Stimulated activated CD8-positive, alpha-beta memory T cell treated with anti-CD3 and anti-CD28 coated beads, Interleukin-12 subunit alpha, Interleukin-12 subunit beta, amount 100 ng/mL, for 1 hour (primary cell): ENCODE measurements at regions not wholly inside any gene's neighbourhood (a gene's known extent, or its start where the extent isn't known, plus 50 kb on each side); places are given as distances from the start of the nearest gene placed in this dataset.

Source experiments
- DNase-seq: peaks from one replicate; pipeline ENCODE4 v3.0.0-alpha.2; 2020; ENCODE audit warnings: low read depth

GRCh38 chr13:106036870-106037269 is 498.6 kb downstream of the EFNB2 start:
- no peak for DNase-seq

- DNase-seq = no peak
These were observed 501.3 kb downstream of the EFNB2 start for GRCh38 chr13:106034201-106034600.

DNA sequence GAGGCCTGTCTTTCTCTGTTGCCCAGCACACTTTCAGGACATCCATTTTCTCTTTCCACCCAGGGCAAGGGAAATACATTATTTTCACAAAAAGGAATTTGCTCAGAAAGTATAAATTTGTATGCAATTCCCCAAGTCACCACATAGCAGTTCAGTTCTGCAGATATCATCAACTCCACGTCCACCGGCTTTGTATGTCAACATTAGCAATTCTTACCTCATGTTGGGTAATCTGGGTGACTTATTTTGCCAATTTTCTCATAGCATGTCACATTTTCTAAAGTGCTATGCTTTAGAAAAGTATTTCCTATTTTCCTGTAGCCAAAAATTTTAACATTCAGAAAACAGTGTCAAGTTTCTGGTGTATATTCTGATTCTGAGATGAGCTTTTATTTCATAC is 501.8 kb downstream of the EFNB2 start:
- DNase-seq = no peak

DNA sequence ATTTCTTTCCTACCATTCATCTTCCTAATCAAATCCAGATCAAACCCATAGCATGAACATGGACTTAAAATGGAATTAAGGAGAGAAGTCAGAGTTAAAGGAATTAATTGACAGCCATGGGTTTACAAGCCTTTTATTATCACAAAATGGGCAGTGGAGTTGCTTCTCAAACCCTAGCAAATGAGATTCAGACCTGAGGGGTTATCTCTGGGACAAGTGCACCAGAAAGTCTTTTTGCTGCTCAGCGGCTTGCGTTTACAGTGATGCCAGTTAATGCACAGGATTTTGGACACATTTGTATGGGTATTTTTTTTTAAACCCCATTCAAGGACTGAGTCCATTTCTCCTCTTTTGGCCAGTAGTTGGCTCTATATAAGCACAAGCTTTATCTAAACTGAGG is 503.0 kb downstream of the EFNB2 start:
- DNase-seq = no peak

DNA sequence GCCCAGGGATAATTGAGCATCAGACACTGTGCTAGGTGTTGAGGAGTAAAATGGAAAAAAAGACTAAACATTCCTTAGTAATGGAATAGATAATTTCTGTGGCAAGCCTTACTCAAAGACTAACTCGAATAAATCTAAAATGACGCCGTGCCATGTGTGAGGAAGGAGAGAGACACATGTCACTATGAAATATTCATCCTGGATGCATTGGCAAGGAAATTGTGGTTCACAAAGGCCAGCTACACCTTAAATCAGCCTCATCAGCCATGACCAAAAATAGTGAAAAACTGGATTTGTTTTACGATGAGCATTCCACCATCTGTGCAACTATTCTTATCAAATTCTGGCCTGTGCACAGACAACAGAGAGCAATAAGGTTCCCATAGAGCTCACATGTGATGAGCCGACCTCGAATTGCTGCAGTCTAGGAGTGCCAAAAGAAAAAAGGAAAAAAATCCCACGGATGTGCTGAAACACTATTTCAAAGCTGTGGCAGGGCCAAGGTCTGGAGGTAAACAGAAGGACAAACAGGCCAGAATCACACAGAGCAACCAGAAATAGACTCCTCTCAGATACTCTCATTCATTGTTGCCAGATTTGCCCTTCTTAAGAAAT is 505.7 kb downstream of the EFNB2 start:
- no peak for DNase-seq

DNA sequence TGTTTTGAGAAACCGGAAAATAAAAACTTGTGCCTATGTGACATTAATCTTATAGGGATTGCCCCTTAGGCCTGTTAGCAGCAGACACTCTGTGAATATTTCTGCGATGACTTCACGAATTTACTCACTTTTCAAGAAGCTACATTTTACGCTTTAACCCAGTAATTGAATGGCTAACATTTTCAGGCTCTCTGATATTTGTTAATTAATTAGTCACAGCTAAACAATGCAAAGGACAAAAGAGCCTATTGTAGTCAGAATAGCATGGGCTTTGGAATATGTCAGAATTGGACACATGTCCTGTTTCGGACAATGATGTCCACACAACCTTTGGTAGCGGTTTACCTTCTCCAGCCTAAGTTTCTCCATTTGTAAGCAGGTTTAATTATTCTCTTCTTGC is 506.6 kb downstream of the EFNB2 start:
- DNase-seq = no peak

DNA sequence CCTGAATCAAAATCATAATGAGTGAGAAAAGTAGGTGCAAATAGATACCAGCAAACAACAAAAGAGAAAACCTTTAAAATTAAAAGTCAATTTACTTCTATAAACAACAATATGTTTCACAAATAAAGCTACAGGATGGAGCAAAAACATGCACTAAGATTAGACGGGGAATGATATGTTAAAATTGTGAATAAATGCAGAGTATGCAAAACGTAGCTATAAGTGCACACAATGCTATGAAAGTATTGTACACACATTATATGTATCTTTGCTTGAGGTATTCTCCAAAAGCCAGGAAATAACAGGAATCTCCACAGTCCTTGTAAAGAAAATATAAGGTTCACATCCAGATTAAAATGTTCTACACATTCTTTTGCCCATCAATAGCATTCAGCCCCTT is 523.9 kb downstream of the EFNB2 start:
- no peak for DNase-seq

DNA sequence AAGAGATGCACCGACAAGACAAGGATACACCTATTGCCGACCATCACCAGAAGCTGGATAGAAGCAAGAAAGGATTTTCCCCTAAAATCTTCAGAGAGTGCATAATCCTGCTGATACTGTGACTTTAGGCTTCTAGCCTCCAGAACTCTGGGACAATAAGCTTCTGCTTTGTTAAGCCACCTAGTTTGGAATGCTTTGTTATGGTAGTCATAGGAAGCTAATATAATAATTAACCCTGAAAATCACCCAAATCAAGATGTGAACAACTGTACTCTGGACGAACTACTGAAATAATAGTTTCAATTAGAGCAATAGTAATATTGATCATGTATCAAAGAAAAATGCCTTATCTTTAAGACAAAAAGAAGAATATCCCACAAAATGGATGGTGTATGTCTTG is 524.6 kb downstream of the EFNB2 start:
- DNase-seq = no peak

GRCh38 chr13:106008540-106008939 is 526.9 kb downstream of the EFNB2 start:
- DNase-seq = no peak

- no peak for DNase-seq
These were observed 528.3 kb downstream of the EFNB2 start for GRCh38 chr13:106007156-106007555.

DNA sequence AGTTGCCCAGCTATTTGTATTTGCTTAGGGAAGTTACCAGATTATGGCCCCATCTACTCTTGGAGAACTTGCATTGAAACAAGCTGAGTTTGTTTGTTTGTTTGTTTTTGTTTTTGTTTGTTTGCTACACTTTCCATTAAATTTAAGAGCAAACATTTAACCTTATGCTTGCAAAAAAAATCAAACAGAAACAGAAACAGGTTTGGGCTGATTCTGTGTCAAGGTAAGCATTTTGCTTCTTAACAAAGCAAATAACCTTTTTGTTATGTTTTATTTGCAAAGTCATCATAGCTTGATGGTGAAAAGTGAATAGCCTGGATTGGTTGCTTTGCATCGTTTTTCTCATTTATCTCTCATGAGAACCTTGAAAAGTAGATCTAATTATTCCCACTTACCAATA is 531.8 kb downstream of the EFNB2 start:
- DNase-seq = no peak

- DNase-seq = no peak
These were observed 534.0 kb downstream of the EFNB2 start for GRCh38 chr13:106001443-106001842.

DNA sequence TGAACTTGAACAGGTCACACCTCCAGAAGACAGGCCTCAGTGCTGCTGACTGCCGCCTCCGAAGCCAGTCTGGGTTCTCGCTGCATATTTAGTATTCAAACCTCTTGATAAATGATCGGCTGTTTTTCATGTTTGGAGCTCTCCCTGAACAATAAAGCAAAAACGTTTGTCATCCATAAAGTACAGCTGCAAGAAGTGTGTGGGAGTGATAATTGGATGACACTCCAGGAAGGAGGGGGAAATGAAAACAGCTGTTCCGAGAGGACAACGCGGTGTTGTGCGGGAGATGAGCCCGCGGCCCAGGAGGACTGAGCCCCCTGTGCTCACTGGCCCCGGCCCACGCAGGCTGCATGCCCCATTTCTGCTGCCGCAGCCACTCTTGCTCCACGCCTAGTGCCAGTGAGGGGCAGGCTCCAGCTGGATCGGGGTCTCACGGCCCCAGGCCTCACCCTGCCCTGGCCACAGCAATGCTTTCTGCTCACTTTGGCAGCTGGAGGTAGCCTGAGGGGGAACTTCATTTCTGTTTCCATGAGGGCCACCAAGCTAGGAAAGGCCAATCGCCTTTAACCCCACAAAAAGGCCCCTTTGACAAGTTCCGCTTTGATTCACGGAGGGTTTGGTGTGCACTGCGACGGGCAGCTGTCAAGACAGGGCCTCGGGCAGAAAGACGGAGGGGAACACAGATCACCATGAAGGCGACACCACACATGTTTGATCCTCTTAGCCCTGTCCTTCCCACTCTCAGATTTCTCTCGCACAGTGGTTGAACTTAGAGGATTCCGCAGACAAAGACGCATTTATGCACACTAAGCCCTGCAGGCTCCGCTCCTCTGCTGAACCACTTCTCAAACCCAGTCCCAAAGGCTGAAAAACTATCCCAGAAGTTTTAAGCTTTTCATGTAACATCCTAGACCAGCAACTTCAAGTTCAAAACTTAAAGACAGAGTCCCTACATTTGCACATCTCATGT is 537.6 kb downstream of the EFNB2 start:
- no peak for DNase-seq

DNA sequence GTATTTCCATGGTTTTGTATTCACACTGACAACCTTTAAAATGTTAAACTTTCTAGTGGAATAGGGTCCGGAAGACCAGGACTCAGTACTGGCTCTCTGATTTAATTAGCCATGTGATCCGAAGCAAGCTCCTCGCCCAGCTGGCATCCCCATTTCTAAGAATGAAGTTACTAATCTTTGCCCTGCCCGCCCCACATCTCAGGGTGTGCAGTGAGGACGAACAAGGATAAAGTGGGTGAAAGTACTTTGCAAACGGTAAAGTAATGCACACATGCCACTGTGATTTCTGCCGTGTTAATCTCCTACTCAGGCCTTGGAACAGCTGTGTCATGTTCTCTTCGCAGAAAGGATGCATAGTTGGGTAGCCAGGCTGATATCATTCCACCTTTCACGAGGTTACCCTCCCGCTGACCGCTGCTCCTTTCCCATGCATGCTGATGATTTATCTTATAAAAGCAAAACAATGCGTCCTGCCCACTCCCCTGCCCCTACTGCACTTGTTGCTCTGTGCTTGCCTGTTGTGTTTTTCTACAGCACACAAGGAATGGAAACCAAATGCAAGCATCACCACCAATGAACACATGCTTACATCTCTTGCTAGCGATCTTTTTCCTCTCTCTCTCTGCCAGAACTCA is 539.0 kb downstream of the EFNB2 start:
- DNase-seq = no peak

GRCh38 chr13:105994340-105994739 is 541.1 kb downstream of the EFNB2 start:
- no peak for DNase-seq

DNA sequence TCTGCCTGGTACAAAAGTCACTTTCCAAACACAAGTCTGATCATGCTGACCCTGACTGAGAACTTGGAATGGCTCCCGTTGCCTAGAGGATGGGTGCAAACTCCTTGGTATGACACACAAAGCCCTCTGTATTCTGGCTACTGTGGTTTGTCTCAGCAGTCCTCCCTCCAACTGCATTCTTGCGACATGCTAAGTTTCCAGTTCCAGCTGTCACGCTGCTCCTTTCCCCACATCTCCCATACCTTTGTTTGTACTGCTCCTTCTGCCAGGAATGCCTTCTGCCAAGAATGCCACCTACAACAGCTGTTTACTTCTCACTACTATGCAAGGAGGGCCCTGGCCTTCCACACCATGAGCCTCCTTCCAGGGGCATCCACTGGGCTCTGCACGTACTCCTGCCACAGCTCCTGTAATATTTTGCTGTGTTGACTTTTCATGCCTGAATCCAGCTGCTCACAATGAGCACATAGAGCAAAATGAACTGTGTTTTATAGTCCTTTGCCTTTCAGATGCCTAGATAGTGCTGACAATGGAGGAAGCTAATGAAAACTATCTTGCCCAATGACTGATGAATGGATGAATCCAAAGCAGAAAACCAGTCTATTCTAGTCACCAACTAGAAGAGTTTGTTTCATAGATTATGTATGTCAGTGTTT is 543.7 kb downstream of the EFNB2 start:
- DNase-seq = no peak

DNA sequence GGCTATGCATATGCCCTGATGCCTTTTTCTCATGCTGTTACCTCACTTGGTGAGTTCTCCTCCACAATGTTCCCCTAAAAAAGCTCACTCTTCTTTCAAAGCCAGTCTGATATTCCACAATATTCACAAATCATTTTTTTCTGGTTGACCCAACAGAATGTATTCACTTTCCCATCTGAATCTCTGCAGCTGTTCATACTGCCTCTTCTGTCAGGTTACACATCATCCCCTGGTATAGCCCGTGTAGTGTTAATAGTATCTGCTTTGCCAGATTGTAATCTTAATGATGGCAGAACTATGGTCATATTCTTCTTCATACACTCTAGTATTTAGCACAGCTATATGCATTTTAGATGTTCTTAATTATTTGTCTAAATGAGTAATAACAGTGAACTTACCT is 544.3 kb downstream of the EFNB2 start:
- no peak for DNase-seq

DNA sequence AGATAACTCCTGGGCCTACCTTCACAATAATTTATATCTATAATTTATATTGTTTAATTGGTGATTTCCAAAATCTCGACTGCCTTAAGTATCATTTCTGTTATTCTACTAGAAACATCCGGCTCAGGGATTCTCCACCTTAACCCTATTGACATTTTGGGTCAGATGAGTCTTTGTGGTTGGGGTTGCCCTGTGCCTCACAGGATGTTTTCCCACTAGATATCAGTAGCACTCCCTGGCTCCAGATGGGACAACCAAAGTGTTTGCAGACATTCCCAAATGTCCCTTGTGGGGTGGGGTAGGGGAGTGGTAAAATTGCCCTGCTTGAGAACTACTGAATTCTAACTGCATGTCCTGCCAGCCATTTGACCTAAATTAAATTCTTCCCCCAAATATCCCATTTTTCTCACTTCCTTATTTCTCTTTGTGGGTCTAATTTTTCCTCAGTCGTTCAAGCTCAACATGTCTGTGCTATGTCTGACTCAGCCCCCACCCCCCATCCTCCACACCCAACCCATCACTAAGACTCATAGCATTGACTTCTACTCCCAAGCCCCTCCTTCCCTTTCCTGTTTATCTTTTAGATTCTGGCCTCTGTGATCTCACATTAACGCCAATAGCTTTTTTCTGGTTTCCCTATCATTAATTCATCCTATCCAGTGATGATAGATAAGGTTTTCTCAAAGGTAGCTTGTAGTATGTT is 545.1 kb downstream of the EFNB2 start:
- DNase-seq = no peak

GRCh38 chr13:105984646-105985045 is 550.8 kb downstream of the EFNB2 start:
- DNase-seq = no peak

- no peak for DNase-seq
These were observed 551.2 kb downstream of the EFNB2 start for GRCh38 chr13:105984236-105984635.

DNA sequence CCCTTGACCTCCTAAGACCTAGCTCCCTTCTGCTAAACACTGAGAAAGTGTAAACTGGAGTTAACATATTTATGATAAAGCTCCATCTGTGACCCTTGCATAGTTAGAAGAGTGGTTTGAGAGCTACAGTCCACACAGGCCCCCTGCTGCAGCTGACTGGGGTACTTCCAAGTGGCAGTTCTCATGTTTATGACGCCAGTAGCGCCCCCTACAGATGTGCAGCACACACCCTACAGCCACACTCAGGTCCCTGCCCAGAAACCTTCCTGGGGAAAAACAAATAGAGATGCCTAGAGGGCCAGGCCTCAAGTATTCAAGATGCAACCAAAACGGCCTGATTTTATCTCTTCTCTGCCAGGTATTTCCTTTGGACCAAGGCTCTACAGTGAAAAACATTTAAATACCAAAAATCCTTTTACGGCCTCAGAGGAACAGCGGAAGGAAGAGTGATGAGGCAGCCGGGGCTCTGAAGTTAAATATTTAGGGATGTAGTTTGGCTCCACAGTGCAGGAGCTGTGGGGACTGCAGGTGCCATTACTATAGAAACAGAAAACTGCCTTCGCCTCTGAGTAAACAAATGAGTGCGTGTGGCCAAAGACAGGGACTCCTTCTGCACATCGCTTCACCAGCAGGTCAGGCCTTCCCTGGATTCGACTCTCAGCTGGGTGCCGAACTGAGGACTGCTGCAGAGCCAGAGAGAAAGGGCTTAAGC is 553.1 kb downstream of the EFNB2 start:
- no peak for DNase-seq
